ENCODE measurements at regions not wholly inside any gene's neighbourhood (a gene's known extent, or its start where the extent isn't known, plus 50 kb on each side); places are given as distances from the start of the nearest gene placed in this dataset.

DNA sequence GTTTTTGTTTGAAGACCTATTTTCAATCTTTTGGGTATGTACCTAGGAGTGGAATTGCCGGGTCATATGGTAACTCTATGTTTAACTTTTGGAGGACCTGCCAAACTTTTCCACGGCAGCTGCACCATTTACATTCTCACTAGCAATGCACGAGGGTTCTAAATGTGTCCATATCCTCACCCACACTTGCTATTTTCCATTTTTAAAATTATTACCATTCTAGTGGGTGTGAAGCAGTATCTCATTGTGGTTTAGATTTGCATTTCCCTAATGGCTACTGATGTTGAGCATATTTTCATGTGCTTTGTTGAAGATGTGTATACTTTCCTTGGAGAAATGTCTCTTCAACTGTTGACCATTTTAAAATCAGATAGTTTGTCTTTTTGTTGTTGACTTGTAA, 60.3 kb upstream of the HAPSTR1 start:
- DNase-seq (ENCODE audit: low read depth, low spot score) = no peak
- Mint-ChIP-seq H3K4me1 (no peaks in the 10 kb centered on the region), H3K27ac (ENCODE audit: unreplicated experiment) (no peak overlapping the region), H3K4me3 (no peak overlapping the region), H3K9me3 (no peaks in the 10 kb centered on the region), H3K36me3 (ENCODE audit: low read depth) (no peaks in the 10 kb centered on the region), H3K27me3 (ENCODE audit: low read depth) (no peaks in the 10 kb centered on the region)
- TF ChIP-seq, protein P1, sequence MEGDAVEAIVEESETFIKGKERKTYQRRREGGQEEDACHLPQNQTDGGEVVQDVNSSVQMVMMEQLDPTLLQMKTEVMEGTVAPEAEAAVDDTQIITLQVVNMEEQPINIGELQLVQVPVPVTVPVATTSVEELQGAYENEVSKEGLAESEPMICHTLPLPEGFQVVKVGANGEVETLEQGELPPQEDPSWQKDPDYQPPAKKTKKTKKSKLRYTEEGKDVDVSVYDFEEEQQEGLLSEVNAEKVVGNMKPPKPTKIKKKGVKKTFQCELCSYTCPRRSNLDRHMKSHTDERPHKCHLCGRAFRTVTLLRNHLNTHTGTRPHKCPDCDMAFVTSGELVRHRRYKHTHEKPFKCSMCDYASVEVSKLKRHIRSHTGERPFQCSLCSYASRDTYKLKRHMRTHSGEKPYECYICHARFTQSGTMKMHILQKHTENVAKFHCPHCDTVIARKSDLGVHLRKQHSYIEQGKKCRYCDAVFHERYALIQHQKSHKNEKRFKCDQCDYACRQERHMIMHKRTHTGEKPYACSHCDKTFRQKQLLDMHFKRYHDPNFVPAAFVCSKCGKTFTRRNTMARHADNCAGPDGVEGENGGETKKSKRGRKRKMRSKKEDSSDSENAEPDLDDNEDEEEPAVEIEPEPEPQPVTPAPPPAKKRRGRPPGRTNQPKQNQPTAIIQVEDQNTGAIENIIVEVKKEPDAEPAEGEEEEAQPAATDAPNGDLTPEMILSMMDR (conservative IDR thresholded peaks at IDR 0.05) = no peak

DNA sequence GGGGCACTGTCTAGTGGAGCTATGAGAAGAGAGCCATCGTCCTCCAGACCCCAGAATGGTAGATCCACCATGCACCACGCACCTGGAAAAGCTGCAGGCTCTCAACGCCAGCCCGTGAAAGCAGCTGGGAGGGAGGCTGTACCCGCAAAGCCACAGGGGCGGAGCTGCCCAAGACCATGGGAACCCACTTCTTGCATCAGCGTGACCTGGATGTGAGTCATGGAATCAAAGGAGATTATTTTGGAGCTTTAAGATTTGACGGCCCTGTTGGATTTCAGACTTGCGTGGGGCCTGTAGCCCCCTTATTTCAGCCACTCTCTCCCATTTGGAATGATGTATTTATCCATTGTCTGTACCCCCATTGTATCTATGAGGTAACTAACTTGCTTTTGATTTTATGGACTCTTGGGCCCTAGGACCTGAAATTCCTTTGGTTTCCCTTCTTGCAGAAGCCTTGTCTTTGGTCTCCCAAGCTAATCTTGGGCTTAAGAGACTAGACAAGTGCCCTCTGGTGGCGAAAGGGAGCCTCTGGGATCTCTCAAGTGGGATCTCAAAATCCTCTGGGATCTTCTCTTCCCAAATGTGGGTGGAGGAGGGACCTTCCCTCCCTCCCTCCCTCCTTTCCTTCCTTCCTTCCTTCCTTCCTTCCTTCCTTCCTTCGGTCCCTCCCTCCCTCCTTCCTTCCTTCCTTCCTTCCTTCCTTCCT, 58.2 kb upstream of the HAPSTR1 start:
- H3K4me1 Mint-ChIP-seq = no peaks in the 10 kb centered on the region
- peak; percentile 40 for DNase-seq (ENCODE audit: low read depth, low spot score)
- no peaks in the 10 kb centered on the region for H3K9me3 Mint-ChIP-seq
- no peaks in the 10 kb centered on the region for H3K27me3 Mint-ChIP-seq (ENCODE audit: low read depth)
- H3K36me3 Mint-ChIP-seq (ENCODE audit: low read depth) = no peaks in the 10 kb centered on the region
- no peak overlapping the region for H3K4me3 Mint-ChIP-seq
- TF ChIP-seq, protein P1 (conservative IDR thresholded peaks at IDR 0.05) = peak; percentile 62
- H3K27ac Mint-ChIP-seq (ENCODE audit: unreplicated experiment) = no peak overlapping the region

DNA sequence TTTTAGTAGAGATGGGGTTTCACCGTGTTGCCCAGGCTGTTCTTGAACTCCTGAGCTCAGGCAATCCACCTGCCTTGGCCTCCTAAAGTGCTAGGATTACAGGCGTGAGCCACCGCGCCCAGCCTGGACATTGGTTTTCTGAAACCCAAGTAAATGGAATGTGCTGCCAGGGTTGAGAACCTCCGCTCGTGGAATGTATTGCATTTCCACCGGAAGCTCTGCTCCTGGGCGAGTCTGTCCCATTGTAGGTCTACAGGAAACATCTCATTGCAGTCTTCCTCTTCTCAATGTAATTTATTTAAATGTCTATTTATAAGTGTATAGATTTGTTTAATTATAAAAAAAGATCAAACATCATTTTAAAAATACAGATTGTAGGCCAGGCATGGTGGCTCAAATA, 57.4 kb upstream of the HAPSTR1 start:
- Mint-ChIP-seq H3K27ac (ENCODE audit: unreplicated experiment) (no peak overlapping the region), H3K4me3 (no peak overlapping the region), H3K4me1 (no peaks in the 10 kb centered on the region), H3K36me3 (ENCODE audit: low read depth) (no peaks in the 10 kb centered on the region), H3K27me3 (ENCODE audit: low read depth) (no peaks in the 10 kb centered on the region), H3K9me3 (no peaks in the 10 kb centered on the region)
- TF ChIP-seq, protein P1 (conservative IDR thresholded peaks at IDR 0.05) = no peak
- no peak for DNase-seq (ENCODE audit: low read depth, low spot score)

DNA sequence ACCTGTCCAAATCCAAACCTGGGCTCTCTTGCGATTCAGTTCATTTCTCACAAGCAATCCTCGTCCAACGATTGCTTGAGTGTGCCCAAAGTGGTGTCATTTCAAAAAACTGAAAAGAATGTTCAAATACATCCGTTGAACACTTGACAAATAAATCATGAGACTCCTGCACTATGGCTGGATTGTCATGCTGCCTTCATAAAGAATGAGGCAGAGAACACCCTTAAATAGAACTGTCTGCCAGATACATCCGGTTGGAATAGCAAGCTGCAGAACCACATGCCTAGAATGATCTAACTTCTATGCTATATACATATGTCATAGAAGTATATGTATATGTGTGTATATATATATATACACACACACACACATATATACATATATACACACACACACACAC, 55.4 kb upstream of the HAPSTR1 start:
- Mint-ChIP-seq H3K4me3 (no peak overlapping the region), H3K9me3 (no peaks in the 10 kb centered on the region), H3K27ac (ENCODE audit: unreplicated experiment) (no peak overlapping the region), H3K27me3 (ENCODE audit: low read depth) (no peaks in the 10 kb centered on the region), H3K36me3 (ENCODE audit: low read depth) (no peaks in the 10 kb centered on the region), H3K4me1 (no peaks in the 10 kb centered on the region)
- TF ChIP-seq, protein P1 (conservative IDR thresholded peaks at IDR 0.05) = no peak
- DNase-seq (ENCODE audit: low read depth, low spot score) = no peak

DNA sequence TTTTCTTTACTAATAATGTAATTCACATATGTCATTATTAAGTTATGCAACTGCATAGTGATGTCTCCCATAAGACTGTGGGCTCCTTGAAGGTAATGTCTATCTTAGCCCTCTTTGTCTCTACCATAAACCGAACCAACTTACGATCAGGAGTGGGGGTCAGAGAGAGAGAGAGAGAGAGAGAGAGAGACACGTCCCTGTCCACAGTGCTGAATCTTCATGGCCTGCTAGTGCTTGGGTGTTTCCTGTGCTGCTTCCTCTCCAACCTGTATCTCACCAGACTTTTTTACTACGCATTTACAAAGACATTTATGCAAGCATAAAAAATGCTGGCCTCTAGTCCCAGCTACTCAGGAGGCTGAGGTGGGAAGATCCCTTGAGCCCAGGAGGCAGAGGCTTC, 52.2 kb upstream of the HAPSTR1 start:
- H3K4me1 Mint-ChIP-seq = peaks cover 8% of the 10 kb centered on the region
- H3K27ac Mint-ChIP-seq (ENCODE audit: unreplicated experiment) = no peak overlapping the region
- no peaks in the 10 kb centered on the region for H3K27me3 Mint-ChIP-seq (ENCODE audit: low read depth)
- no peaks in the 10 kb centered on the region for H3K36me3 Mint-ChIP-seq (ENCODE audit: low read depth)
- TF ChIP-seq, protein P1 (conservative IDR thresholded peaks at IDR 0.05) = no peak
- no peaks in the 10 kb centered on the region for H3K9me3 Mint-ChIP-seq
- no peak for DNase-seq (ENCODE audit: low read depth, low spot score)
- H3K4me3 Mint-ChIP-seq = no peak overlapping the region
